SK-N-SH (cell line): ENCODE measurements at regions not wholly inside any gene's neighbourhood (a gene's known extent, or its start where the extent isn't known, plus 50 kb on each side); places are given as distances from the start of the nearest gene placed in this dataset.

Experiments used
- CTCF ChIA-PET: fragments of 300-600, 350-600 bp; formaldehyde crosslinking; extraction: SDS; loops from one replicate; lab custom pipeline; 2021; lab: Yijun Ruan, JAX
- POLR2A ChIA-PET: fragments of 350-600 bp; sonication (Branson Sonifier 250); formaldehyde crosslinking; extraction: SDS; loops from one replicate; lab custom pipeline; 2020; ENCODE audit warnings: antibody characterized with exemption, inconsistent platforms; lab: Yijun Ruan, JAX
- DNase-seq: peaks from one replicate; pipeline ENCODE4 v3.0.0; 2012
- H2AFZ ChIP-seq: fragments of 200-600 bp; sonication (generic); 2 replicates; pipeline ENCODE4 v1.8.1; 2016; ENCODE audit warnings: antibody characterized with exemption, mild to moderate bottlenecking, low read depth
- H3F3A ChIP-seq: fragments of 200-600 bp; sonication (generic); replicated peaks from 2 replicates; pipeline ENCODE3; 2016; ENCODE audit warnings: antibody characterized with exemption, mild to moderate bottlenecking; ENCODE audit not compliant: insufficient read depth
- H3K27ac ChIP-seq, 2 experiments: fragments of 200-500 bp in 1 of 2; fragments of 200-600 bp in 1 of 2; sonication (Bioruptor generic) in 1 of 2; sonication (generic), shearing (Covaris generic) in 1 of 2; 2 replicates each; pipeline versions ENCODE4 v1.5.1 to v1.6.1; 2014 to 2016; ENCODE audit warnings: low read depth in 2 of 2, inconsistent platforms in 1 of 2, low read length in 1 of 2, mild to moderate bottlenecking in 1 of 2, mixed read lengths in 1 of 2
- H3K27me3 ChIP-seq: fragments of 200-600 bp; sonication (generic), shearing (Covaris generic); 2 replicates; pipeline ENCODE4 v1.6.1; 2016; ENCODE audit warnings: mixed run types; ENCODE audit not compliant: insufficient read depth
- H3K36me3 ChIP-seq, 2 experiments: fragments of 200-500 bp in 1 of 2; fragments of 200-600 bp in 1 of 2; sonication (Bioruptor generic) in 1 of 2; sonication (generic) in 1 of 2; replicated peaks in 1 of 2; 2 replicates each; pipeline versions ENCODE3 to v1.5.1; 2014 to 2016; ENCODE audit warnings: low read length in 1 of 2, mild to moderate bottlenecking in 1 of 2; ENCODE audit not compliant: insufficient read depth in 2 of 2, control insufficient read depth in 1 of 2
- H3K4me1 ChIP-seq, 2 experiments: fragments of 200-500 bp in 1 of 2; fragments of 200-600 bp in 1 of 2; sonication (Bioruptor generic) in 1 of 2; sonication (generic), shearing (Covaris generic) in 1 of 2; 2 replicates each; pipeline versions ENCODE4 v1.5.1 to v1.6.1; 2014 to 2016; ENCODE audit warnings: low read depth in 1 of 2, low read length in 1 of 2, mixed run types in 1 of 2; ENCODE audit not compliant: insufficient read depth in 2 of 2, control insufficient read depth in 1 of 2
- H3K4me2 ChIP-seq: fragments of 200-600 bp; sonication (generic), shearing (Covaris generic); 2 replicates; pipeline ENCODE4 v1.6.1; 2017; ENCODE audit warnings: mixed run types
- H3K4me3 ChIP-seq, 2 experiments: fragments of 200-500 bp in 1 of 2; fragments of 200-600 bp in 1 of 2; sonication (Bioruptor generic) in 1 of 2; sonication (generic), shearing (Covaris generic) in 1 of 2; 2 replicates each; pipeline versions ENCODE4 v1.5.1 to v1.8.1; 2014 to 2016; ENCODE audit warnings: low read depth in 2 of 2, inconsistent platforms in 1 of 2, low read length in 1 of 2, mild to moderate bottlenecking in 1 of 2, mixed read lengths in 1 of 2, moderate library complexity in 1 of 2
- H3K79me2 ChIP-seq: fragments of 200-600 bp; sonication (generic); 2 replicates; pipeline ENCODE4 v1.8.1; 2017; ENCODE audit warnings: mild to moderate bottlenecking; ENCODE audit not compliant: insufficient read depth
- H3K9ac ChIP-seq: fragments of 200-600 bp; sonication (generic); 2 replicates; pipeline ENCODE4 v1.6.1; 2017; ENCODE audit warnings: mixed run types
- H3K9me2 ChIP-seq: fragments of 200-600 bp; sonication (generic); 2 replicates; pipeline ENCODE4 v1.6.1; 2017; ENCODE audit warnings: mixed run types
- H3K9me3 ChIP-seq: fragments of 200-600 bp; sonication (generic); 2 replicates; pipeline ENCODE4 v1.6.1; 2017; ENCODE audit warnings: mixed run types, mild to moderate bottlenecking, moderate library complexity
- H4K20me1 ChIP-seq: fragments of 200-600 bp; sonication (generic); 2 replicates; pipeline ENCODE4 v1.6.1; 2017; ENCODE audit warnings: mild to moderate bottlenecking, mixed run types; ENCODE audit not compliant: insufficient read depth
- CHD2 ChIP-seq: fragments of 150-350 bp; IDR thresholded peaks from 2 replicates; pipeline ENCODE4 v1.6.1; 2018; ENCODE audit warnings: low read length; ENCODE audit not compliant: partially characterized antibody
- FOSL2 ChIP-seq: IDR thresholded peaks from 2 replicates; pipeline ENCODE4 v1.4.0; 2012; ENCODE audit warnings: low read depth, mild to moderate bottlenecking, moderate library complexity, borderline replicate concordance
- FOXJ3 ChIP-seq: sonication (generic); formaldehyde crosslinking; IDR thresholded peaks from 2 replicates; pipeline ENCODE4 v1.5.1; 2020; ENCODE audit warnings: mild to moderate bottlenecking, missing genetic modification reagents
- IRF3 ChIP-seq: fragments of 150-350 bp; IDR thresholded peaks from 2 replicates; pipeline ENCODE4 v1.6.1; 2016; ENCODE audit warnings: mild to moderate bottlenecking, low read depth, low read length
- MAX ChIP-seq: IDR thresholded peaks from 2 replicates; pipeline ENCODE4 v1.4.0; 2012; ENCODE audit warnings: low read depth
- MEF2A ChIP-seq: IDR thresholded peaks from 2 replicates; pipeline ENCODE4 v1.4.0; 2012; ENCODE audit warnings: low read depth, borderline replicate concordance
- NFIC ChIP-seq: IDR thresholded peaks from 2 replicates; pipeline ENCODE4 v1.4.0; 2012; ENCODE audit warnings: borderline replicate concordance
- NRF1 ChIP-seq: IDR thresholded peaks from 2 replicates; pipeline ENCODE4 v1.6.1; 2012; ENCODE audit warnings: low read depth, mild to moderate bottlenecking, low read length
- POLR2AphosphoS5 ChIP-seq: IDR thresholded peaks from 2 replicates; pipeline ENCODE4 v1.6.1; 2012; ENCODE audit warnings: low read depth, low read length
- RCOR1 ChIP-seq: fragments of 150-350 bp; IDR thresholded peaks from 2 replicates; pipeline ENCODE4 v1.6.1; 2017; ENCODE audit warnings: antibody characterized with exemption, low read length
- REST ChIP-seq: IDR thresholded peaks from 2 replicates; pipeline ENCODE4 v1.6.1; 2012; ENCODE audit warnings: mild to moderate bottlenecking, low read depth, low read length, moderate library complexity
- SIN3A ChIP-seq: IDR thresholded peaks from 2 replicates; pipeline ENCODE4 v1.6.1; 2012; ENCODE audit warnings: low read depth, mild to moderate bottlenecking, low read length, moderate library complexity, borderline replicate concordance
- TCF12 ChIP-seq: IDR thresholded peaks from 2 replicates; pipeline ENCODE4 v1.4.0; 2012
- TEAD4 ChIP-seq: IDR thresholded peaks from 2 replicates; pipeline ENCODE4 v1.4.0; 2012; ENCODE audit warnings: mild to moderate bottlenecking, borderline replicate concordance; ENCODE audit not compliant: insufficient read depth
- ZBTB33 ChIP-seq: IDR thresholded peaks from 2 replicates; pipeline ENCODE4 v1.4.0; 2012; ENCODE audit warnings: low read depth, borderline replicate concordance
- WGBS: methylation state at CpG from one replicate; pipeline ENCODE4 v1.1.6; 2017; ENCODE audit warnings: low lambda C conversion rate; 5-methylcytosine and 5-hydroxymethylcytosine counted together
- TF ChIP-seq, protein P1 (sequence below): fragments of 150-350 bp; IDR thresholded peaks from 2 replicates; pipeline ENCODE4 v1.6.1; 2017; ENCODE audit warnings: antibody characterized with exemption, low read length, low read depth, borderline replicate concordance
- TF ChIP-seq, protein P2 (sequence below): fragments of 200-600 bp; sonication (generic); IDR thresholded peaks from 2 replicates; pipeline ENCODE4 v1.6.1; 2017; ENCODE audit warnings: antibody characterized with exemption, mild to moderate bottlenecking, moderate library complexity

GRCh38 chr18:79598633-79599175 is 80.9 kb upstream of the CTDP1 start:
- H3K4me3 ChIP-seq = no peak overlapping the region
- no peaks in the 10 kb centered on the region for H3F3A ChIP-seq
- H3K27me3 ChIP-seq = peaks cover 91% of the 10 kb centered on the region
- POLR2A ChIA-PET = no interaction called here
- H2AFZ ChIP-seq = no peak overlapping the region
- H4K20me1 ChIP-seq = no peaks in the 10 kb centered on the region
- no peak for DNase-seq
- no peak overlapping the region for H3K9ac ChIP-seq
- no peaks in the 10 kb centered on the region for H3K4me1 ChIP-seq
- no peak overlapping the region for H3K27ac ChIP-seq
- no peaks in the 10 kb centered on the region for H3K9me2 ChIP-seq
- no peaks in the 10 kb centered on the region for H3K9me3 ChIP-seq
- H3K4me2 ChIP-seq = no peak overlapping the region
- CTCF ChIA-PET = no interaction called here
- TF ChIP-seq, protein P1, sequence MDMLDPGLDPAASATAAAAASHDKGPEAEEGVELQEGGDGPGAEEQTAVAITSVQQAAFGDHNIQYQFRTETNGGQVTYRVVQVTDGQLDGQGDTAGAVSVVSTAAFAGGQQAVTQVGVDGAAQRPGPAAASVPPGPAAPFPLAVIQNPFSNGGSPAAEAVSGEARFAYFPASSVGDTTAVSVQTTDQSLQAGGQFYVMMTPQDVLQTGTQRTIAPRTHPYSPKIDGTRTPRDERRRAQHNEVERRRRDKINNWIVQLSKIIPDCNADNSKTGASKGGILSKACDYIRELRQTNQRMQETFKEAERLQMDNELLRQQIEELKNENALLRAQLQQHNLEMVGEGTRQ = no peak
- TF ChIP-seq ZBTB33 (no peak), SIN3A (no peak), POLR2AphosphoS5 (no peak), MEF2A (no peak), CHD2 (no peak), NFIC (no peak), TEAD4 (no peak), NRF1 (no peak), FOXJ3 (CRISPR knock-in tag) (no peak), MAX (no peak), TCF12 (no peak), RCOR1 (no peak), REST (no peak), FOSL2 (no peak), IRF3 (no peak)
- TF ChIP-seq, protein P2, sequence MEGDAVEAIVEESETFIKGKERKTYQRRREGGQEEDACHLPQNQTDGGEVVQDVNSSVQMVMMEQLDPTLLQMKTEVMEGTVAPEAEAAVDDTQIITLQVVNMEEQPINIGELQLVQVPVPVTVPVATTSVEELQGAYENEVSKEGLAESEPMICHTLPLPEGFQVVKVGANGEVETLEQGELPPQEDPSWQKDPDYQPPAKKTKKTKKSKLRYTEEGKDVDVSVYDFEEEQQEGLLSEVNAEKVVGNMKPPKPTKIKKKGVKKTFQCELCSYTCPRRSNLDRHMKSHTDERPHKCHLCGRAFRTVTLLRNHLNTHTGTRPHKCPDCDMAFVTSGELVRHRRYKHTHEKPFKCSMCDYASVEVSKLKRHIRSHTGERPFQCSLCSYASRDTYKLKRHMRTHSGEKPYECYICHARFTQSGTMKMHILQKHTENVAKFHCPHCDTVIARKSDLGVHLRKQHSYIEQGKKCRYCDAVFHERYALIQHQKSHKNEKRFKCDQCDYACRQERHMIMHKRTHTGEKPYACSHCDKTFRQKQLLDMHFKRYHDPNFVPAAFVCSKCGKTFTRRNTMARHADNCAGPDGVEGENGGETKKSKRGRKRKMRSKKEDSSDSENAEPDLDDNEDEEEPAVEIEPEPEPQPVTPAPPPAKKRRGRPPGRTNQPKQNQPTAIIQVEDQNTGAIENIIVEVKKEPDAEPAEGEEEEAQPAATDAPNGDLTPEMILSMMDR = no peak
- TF ChIP-seq, all 33 proteins: peak for 0
- Histone ChIP-seq H3K36me3 (no peaks in the 10 kb centered on the region), H3K79me2 (no peaks in the 10 kb centered on the region)
- 12% methylated on average over 18 of the region's 20 CpGs for WGBS
